ENCODE measurements at regions not wholly inside any gene's neighbourhood (a gene's known extent, or its start where the extent isn't known, plus 50 kb on each side); places are given as distances from the start of the nearest gene placed in this dataset.

GRCh38 chr13:72458701-72459100, 268.7 kb downstream of the MZT1 start:
- in situ Hi-C loops (cut with MboI; ENCODE audit: low pct_unique_long_range_greater_than_20kb, low sequenced_read_pairs, unreplicated experiment) = no loop called here
- TF ChIP-seq CTCF (IDR thresholded peaks at IDR 0.05; ENCODE audit: extremely low read depth, insufficient read depth, missing control alignments) = no peak
- DNase-seq (ENCODE audit: low spot score) = no peak

GRCh38 chr13:72457151-72457550, 270.3 kb downstream of the MZT1 start:
- no peak for TF ChIP-seq CTCF (IDR thresholded peaks at IDR 0.05; ENCODE audit: extremely low read depth, insufficient read depth, missing control alignments)
- in situ Hi-C loops (cut with MboI; ENCODE audit: low pct_unique_long_range_greater_than_20kb, low sequenced_read_pairs, unreplicated experiment) = no loop called here
- no peak for DNase-seq (ENCODE audit: low spot score)

GRCh38 chr13:72456486-72456885, 270.9 kb downstream of the MZT1 start:
- no peak for DNase-seq (ENCODE audit: low spot score)
- no peak for TF ChIP-seq CTCF (IDR thresholded peaks at IDR 0.05; ENCODE audit: extremely low read depth, insufficient read depth, missing control alignments)
- in situ Hi-C loops (cut with MboI; ENCODE audit: low pct_unique_long_range_greater_than_20kb, low sequenced_read_pairs, unreplicated experiment) = no loop called here

GRCh38 chr13:72453161-72453560, 274.3 kb downstream of the MZT1 start:
- DNase-seq (ENCODE audit: low spot score) = no peak
- no peak for TF ChIP-seq CTCF (IDR thresholded peaks at IDR 0.05; ENCODE audit: extremely low read depth, insufficient read depth, missing control alignments)
- in situ Hi-C loops (cut with MboI; ENCODE audit: low pct_unique_long_range_greater_than_20kb, low sequenced_read_pairs, unreplicated experiment) = no loop called here

GRCh38 chr13:72448082-72448481, 279.3 kb downstream of the MZT1 start:
- DNase-seq (ENCODE audit: low spot score) = no peak
- in situ Hi-C loops (cut with MboI; ENCODE audit: low pct_unique_long_range_greater_than_20kb, low sequenced_read_pairs, unreplicated experiment) = no loop called here
- TF ChIP-seq CTCF (IDR thresholded peaks at IDR 0.05; ENCODE audit: extremely low read depth, insufficient read depth, missing control alignments) = no peak

- no peak for TF ChIP-seq CTCF (IDR thresholded peaks at IDR 0.05; ENCODE audit: extremely low read depth, insufficient read depth, missing control alignments)
- in situ Hi-C loops (cut with MboI; ENCODE audit: low pct_unique_long_range_greater_than_20kb, low sequenced_read_pairs, unreplicated experiment) = no loop called here
- no peak for DNase-seq (ENCODE audit: low spot score)
Observed at GRCh38 chr13:72444999-72445398, 282.4 kb downstream of the MZT1 start.

GRCh38 chr13:72437458-72437857, 290.0 kb downstream of the MZT1 start:
- no peak for DNase-seq (ENCODE audit: low spot score)
- in situ Hi-C loops (cut with MboI; ENCODE audit: low pct_unique_long_range_greater_than_20kb, low sequenced_read_pairs, unreplicated experiment) = no loop called here
- TF ChIP-seq CTCF (IDR thresholded peaks at IDR 0.05; ENCODE audit: extremely low read depth, insufficient read depth, missing control alignments) = no peak
